Urothelium cell line (cell line): ENCODE measurements at regions not wholly inside any gene's neighbourhood (a gene's known extent, or its start where the extent isn't known, plus 50 kb on each side); places are given as distances from the start of the nearest gene placed in this dataset.
A peak's percentile ranks its signal among the peaks of the same experiment; 100 is the strongest.

ENCODE experiments used
- DNase-seq: peaks from one replicate; pipeline ENCODE4 v3.0.0; 2011; ENCODE audit warnings: low spot score, mixed read lengths
- FAIRE-seq: peaks from 2 replicates; lab custom pipeline; 2011; peaks lifted over from hg19 to GRCh38; lab: Jason Lieb, UNC

GRCh38 chr10:62890395-62890794 is 74.2 kb upstream of the EGR2 start:
- DNase-seq (no peak), FAIRE-seq (no peak)

GRCh38 chr10:62887642-62888041 is 71.5 kb upstream of the EGR2 start:
- no peak for DNase-seq
- no peak for FAIRE-seq

GRCh38 chr10:62885684-62886461 is 69.7 kb upstream of the EGR2 start:
- DNase-seq = peak; percentile 57
- peak; percentile 98 for FAIRE-seq

GRCh38 chr10:62880162-62880561 is 64.0 kb upstream of the EGR2 start:
- DNase-seq (no peak), FAIRE-seq (no peak)

GRCh38 chr10:62873866-62874265 is 57.7 kb upstream of the EGR2 start:
- no peak for FAIRE-seq

GRCh38 chr10:62870866-62871265 is 54.7 kb upstream of the EGR2 start:
- no peak for FAIRE-seq

More at GRCh38 chr10:62873866-62874265, 57.7 kb upstream of the EGR2 start:
- no peak for DNase-seq

GRCh38 chr10:62869958-62870357 is 53.8 kb upstream of the EGR2 start:
- DNase-seq (no peak), FAIRE-seq (no peak)

More at GRCh38 chr10:62870866-62871265, 54.7 kb upstream of the EGR2 start:
- DNase-seq = no peak

GRCh38 chr10:62866941-62867340 is 50.8 kb upstream of the EGR2 start:
- DNase-seq = no peak
- no peak for FAIRE-seq

- FAIRE-seq = no peak
- no peak for DNase-seq
Measured at GRCh38 chr10:62866451-62866850, 50.3 kb upstream of the EGR2 start.
